ENCODE measurements at regions not wholly inside any gene's neighbourhood (a gene's known extent, or its start where the extent isn't known, plus 50 kb on each side); places are given as distances from the start of the nearest gene placed in this dataset.

DNA sequence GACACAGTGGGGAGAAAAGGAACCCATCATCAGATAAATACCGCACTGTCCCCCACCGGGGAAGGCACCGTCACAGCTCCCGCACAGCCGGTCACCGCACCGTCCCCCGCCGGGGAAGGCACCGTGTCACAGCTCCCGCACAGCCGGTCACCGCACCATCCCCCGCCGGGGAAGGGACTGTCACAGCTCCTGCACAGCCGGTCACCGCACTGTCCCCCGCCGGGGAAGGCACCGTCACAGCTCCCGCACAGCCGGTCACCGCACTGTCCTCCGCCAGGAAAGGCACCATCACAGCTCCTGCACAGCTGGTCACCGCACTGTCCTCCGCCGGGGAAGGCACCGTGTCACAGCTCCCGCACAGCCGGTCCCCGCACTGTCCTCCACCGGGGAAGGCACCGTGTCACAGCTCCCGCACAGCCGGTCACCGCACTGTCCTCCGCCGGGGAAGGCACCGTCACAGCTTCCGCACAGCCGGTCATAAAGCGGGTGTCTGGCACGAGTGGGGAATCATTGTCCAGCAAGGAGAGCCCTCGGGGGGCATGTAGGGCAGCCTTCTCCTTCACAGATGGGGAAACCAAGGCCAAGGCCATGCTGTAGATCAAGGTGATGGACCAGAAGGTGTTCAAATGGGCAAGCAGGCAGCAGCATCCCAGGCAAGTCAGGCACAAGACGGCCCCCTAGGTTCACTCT lies 280.1 kb downstream of the NPHP4 start:
- ATAC-seq: no peak

DNA sequence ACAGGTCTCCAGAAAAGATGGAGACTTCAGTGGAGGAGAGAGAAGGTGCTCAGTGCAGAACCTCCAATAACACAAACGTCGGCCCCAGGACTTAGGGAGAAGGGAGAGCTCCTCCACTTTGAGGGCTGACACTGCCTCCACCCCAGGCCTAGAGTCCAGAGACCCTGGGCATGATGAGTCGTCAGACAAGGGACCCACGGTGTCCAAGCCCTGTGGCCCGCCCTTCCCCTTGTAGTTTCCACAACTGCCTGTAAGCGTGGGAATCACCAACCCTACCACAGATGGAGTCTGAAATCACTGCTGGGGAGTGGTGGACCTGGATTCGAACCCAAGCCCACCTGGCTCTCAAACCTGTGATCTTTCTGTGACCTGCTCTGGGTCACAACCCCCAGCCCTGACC lies 281.1 kb downstream of the NPHP4 start:
- ATAC-seq: no peak

DNA sequence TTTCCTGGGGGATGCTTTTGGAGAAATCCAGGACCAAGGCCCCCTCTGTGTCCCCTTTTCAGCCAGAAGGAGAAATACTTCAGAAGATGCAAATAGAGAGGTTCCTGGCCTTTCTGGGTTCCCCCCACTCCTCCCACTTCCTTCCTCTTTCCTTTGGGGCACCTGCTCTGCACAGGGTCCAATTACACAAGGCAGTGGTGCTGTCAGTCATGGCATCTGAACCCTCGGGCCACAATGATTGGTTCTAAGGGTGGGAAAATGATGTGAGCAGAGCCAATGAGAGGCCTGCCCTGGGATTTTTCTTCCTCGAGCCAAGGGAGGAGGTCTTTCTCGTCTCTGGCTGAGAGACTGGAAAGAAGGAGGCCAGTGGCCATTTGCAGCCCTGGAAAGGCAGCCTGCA lies 282.2 kb downstream of the NPHP4 start:
- ATAC-seq: no peak

- ATAC-seq: no peak
These were observed 282.7 kb downstream of the NPHP4 start for GRCh38 chr1:5709461-5709975.

DNA sequence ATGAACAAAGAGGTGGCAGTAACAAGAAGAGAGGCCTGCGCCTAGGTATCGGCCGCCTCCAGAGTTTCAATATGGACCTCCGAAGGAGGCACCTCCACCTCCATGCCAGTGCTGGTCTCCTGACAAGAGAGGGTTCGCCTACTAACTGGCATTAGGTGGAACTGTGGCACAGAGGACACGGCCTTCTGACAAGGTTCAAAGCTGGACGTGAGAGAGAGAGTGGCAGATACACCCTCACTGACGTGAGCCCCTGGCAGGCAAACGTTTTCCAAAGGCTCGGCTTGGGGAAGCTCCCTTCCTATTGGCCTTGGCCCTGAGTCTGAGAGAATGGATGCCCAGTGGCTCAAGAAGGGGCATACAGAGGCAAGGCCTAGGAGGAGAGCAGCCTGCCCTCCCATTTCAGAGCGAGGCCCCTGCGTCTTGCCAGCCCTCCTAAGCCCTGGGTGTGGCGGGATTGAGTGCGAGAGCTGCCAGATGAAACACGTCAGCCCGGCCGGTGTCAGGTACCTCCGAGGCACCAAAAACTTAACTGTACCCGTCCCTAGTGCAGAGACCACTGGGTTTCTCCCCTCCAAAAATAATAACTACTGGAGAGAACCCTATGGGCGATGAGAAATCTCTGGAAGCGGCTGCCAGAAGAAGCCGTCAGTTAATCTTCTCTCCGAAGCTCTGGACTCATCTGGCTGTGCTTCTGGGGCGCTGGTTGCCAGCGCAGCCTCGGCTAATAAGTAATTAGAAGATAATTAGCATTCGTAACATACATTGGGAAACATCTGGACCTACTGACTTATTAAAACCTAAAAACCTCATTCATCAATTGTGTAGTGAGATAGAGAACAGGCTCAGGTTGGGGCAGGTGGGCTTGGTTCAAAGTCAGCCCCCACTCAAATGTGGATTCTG lies 283.6 kb downstream of the NPHP4 start:
- ATAC-seq: no peak

DNA sequence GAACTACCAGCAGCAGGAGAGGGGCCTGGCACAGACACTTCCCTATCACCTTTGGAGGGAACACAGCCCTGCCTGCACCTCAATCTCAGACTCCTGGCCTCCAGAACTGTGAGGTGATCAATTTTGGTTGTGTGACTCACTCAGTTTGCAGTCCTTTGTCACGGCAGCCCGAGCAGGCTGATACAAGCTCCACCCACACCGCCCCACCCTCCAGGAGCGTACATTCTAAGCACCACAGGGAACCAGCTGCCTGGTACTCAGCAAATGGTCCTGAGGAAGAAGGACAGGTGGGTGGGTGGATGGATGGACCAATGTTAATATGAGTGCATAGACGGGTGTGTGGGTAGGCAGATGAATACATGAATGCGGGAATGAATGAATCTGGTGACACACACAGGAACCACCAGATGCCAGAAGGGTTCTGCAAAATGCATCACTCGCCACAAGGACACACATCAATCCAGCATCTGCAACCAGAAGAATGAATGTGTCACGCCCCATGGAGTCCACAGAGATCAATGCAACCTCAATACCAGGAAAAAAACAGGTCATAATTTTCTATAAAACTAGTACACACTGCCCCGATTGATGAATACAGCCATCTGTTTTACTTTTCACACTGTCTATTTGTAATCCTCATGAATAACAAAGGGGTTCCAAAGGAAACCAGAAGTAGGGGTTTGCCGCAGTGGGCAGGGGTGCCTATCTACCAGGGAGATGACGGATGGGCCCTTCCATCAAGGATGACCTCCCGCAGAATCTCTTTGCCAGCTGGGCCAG lies 284.5 kb downstream of the NPHP4 start:
- peak; percentile 88 for ATAC-seq

DNA sequence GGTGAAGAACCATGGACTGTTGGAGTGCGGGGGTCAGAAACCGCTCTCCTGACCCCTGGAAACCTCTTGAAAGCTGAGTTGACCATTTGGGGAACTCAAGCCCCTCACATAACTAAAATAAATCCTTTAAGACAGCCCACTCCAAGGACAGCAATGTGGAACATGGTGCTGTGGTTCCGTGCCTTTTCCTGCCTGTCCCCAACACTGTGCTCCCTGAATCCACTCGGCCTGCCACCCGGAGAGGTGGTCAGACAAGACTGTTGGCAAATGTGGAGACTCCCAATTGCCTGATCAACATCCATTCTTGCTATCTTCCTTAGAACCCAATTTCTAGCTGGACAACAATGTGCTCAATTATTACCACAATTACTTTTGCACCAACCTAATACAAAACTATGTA lies 286.0 kb downstream of the NPHP4 start:
- ATAC-seq: no peak

- ATAC-seq: no peak
These were observed 286.5 kb downstream of the NPHP4 start for GRCh38 chr1:5705751-5706150.

GRCh38 chr1:5704561-5705514 lies 287.4 kb downstream of the NPHP4 start:
- no peak for ATAC-seq

DNA sequence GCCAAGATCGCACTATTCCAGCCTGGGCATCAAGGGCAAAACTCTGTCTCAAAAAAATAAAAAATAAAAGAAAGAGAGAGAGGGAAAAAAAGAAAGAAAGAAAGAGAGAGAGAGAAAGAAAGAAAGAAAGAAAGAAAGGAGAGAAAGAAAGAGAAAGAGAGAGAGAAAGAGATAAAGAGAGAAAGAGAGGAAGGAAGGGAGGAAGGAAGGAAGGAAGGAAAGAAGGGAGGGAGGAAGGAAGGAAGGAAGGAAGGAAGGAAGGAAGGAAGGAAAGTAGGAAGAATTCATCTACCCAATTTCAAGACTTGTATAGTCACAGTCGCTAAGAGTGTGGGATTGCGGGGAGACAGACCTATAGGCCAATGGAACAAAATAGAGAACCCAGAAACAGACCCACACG lies 290.6 kb downstream of the NPHP4 start:
- ATAC-seq: no peak

GRCh38 chr1:5693568-5693967 lies 298.7 kb downstream of the NPHP4 start:
- no peak for ATAC-seq

DNA sequence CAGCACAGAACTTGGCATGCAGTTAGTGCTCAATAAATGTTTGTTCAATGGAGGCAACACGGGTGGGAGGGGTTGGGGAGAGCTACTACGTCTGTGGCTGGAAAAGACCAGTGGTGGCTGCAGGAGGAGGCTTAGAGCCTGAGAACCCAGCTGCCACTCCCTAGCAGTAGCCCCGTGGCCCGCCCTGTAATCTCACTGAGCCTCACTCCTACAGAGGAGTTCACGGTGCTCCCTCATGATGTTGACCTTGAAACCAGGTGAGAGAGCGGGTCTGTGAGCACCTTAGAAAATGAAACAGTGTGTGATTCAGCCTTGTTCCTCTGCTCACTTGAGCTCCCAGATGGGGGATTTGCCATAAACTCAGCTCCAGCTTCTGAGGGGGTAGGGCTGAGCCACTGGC lies 299.6 kb downstream of the NPHP4 start:
- ATAC-seq: no peak

GRCh38 chr1:5691795-5692509 lies 300.3 kb downstream of the NPHP4 start:
- ATAC-seq: no peak

DNA sequence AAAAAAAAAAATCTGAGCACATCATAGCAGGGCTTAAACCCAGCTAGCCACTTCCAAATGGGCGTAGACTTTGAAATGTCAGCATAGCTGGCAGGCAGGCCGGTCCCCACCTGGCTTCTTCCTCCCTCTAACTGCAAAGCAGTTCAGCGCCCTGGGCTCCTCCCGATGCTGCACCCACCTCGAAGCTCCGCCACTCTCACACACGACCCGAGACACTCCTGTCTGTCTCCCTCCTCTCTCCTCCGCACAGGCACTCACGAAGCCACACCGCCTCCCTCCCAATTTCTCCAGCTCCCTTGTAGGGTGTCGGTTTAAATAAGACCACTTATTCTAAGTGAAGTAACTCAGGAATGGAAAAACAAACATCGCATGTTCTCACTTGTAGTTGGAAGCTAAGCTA lies 301.3 kb downstream of the NPHP4 start:
- ATAC-seq: no peak

DNA sequence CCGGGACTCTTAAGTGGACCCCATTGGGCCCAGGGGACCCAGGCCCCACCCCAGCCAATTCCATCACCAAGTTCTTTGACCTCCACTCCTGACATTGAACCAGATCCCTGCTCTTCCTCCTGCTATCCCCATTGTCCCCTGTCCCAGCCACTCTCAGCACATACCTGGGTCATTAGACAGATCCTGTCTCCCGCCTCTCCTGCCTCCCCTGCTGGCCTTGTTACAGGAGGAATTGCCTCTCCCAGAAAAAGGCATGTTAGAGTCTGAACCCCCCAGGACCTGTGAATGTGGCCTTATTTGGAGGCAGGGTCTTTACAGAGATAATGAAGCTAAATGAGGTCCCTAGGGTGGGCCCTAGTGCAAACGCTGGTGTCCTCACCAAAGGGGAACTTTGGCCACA lies 301.9 kb downstream of the NPHP4 start:
- ATAC-seq: no peak

DNA sequence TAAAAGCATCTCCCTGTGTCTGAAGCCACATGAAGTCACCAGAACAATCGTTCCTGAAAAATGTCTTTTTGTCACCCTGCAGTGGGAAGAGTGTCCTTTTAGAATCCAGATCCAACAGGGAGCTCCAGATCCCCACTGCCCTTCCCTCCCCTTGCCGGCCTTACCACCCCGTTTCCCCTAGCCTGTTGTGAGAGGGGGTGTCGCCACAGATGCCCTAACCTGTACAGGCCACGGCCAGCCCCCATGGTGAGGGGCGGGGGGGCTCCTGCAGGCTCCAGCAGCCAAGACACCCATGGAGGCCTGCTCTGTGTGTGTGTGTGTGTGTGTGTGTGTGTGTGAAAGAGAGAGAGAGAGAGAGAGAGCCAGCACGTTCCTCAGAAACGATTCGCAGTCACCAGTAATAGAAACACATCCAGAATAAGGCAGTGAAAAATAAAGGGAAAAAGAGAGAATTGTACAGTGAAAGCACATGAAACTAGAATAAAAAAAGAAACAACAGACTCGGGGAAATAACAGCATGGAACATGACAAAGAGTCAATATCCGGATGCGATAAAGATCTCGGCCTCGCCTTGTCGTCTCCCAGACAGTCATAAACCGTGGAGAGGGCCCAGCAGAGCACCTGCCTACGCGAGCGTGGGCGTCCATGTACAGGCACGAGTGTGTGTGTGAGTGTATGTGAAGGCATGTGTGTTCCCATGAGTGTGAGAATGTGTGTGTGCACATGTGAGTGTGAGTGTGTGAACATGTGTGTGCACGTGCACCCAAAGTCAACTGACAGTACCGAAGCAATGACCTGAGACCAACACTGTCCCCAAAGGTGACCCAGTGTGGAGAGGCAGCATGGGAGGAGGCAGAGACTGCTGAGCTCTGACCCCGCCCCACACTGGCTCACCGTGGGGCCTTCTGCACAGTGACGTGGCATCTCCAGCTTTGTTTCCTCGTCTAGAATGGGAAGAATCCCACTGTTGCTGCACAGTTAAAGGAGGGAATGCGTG lies 303.8 kb downstream of the NPHP4 start:
- no peak for ATAC-seq

DNA sequence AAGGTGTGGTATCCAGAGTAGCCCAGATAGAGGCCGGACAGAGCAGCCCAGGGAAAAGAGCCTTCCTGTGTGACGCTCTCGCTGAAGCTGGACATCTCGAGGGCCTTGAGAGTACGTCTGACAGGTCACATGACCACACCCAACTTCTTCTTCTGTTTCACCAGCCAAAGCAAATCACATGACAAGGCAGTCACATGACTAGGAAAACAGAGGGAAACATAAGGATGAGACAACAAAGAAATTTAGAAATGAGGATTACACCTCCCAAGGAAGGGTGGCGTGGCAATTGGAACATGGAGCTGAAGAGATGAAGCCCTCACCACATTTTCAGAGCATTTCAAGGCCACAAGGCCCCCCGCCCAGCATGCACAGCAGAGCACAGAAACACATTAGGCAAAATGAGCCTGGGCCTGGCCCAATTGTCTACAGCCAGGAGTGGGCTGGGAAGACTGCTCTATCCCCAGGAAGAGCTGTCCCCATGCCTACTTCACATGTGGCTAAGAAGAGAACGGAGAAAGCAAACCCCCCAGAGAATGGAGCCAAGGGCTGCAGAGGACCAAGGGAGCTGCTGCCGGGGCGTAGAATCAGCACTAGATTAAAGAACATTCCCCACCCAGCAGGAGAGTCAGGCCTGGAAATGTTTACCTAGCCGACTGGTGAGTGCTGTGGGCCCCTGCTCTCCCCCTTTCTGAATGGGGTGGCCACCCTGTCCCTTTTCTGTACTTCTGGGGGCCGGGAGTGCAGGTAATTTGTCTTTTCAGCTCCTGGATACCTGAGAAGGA lies 305.1 kb downstream of the NPHP4 start:
- ATAC-seq: no peak

DNA sequence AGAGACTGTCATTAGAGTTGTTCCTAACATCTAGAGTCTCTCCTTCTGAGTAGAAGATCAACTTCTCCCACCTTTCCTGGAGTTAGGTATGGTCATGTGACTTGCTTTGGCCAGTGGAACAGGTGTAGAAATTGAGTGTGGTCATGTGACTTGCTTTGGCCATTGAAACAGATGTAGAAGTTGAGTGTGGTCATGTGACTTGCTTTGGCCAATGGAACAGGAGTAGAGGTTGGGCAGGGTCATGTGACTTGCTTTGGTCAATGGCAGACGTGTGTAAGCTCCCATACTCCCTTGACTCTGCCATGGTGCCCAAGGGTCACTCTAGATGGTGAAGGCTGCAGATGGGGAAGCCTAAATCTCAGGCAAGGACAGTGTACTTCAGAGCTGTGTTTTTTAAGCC lies 306.0 kb downstream of the NPHP4 start:
- no peak for ATAC-seq

DNA sequence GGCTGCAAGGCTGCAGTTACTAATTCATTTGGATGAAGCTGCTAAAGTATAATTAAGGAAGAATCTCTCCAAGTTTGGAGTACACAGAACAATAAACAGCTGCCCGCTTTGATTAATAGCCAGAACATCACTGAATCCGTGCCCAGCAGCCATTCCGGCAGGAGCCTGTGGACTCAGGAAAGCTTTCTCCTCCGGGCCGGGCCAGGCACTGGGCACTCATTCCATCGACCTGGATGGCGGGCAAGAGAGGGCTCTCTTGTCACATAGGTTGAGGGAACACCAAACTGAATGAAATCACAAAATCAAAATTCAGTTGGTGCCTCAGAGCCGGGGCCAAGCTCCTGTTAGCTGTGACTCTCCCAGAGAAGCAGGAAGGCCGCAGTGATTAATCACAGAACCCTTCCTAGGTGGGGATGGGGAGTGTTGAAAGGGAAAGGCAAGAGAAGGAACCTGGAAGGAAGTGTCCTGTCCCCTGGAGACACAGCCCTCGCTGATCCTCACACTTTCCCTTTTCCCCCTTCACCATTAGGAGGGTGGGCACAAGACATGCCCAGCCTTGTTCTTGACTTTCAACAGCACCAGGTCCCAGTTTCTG lies 306.7 kb downstream of the NPHP4 start:
- peak; percentile 18 for ATAC-seq

Measured in esophagus mucosa (tissue), 1 donor.